ENCODE measurements at regions not wholly inside any gene's neighbourhood (a gene's known extent, or its start where the extent isn't known, plus 50 kb on each side); places are given as distances from the start of the nearest gene placed in this dataset.
A peak's percentile ranks its signal among the peaks of the same experiment; 100 is the strongest.

GRCh38 chr15:94177112-94177511 lies 54.2 kb upstream of the MCTP2 start:
- Mint-ChIP-seq H3K27me3 (peaks cover 14% of the 10 kb centered on the region), H3K27ac (no peak overlapping the region), H3K9me3 (peaks cover 7% of the 10 kb centered on the region), H3K36me3 (ENCODE audit: low read depth) (no peaks in the 10 kb centered on the region), H3K4me1 (peaks cover 25% of the 10 kb centered on the region), H3K4me3 (no peak overlapping the region)
- TF ChIP-seq, protein P1, sequence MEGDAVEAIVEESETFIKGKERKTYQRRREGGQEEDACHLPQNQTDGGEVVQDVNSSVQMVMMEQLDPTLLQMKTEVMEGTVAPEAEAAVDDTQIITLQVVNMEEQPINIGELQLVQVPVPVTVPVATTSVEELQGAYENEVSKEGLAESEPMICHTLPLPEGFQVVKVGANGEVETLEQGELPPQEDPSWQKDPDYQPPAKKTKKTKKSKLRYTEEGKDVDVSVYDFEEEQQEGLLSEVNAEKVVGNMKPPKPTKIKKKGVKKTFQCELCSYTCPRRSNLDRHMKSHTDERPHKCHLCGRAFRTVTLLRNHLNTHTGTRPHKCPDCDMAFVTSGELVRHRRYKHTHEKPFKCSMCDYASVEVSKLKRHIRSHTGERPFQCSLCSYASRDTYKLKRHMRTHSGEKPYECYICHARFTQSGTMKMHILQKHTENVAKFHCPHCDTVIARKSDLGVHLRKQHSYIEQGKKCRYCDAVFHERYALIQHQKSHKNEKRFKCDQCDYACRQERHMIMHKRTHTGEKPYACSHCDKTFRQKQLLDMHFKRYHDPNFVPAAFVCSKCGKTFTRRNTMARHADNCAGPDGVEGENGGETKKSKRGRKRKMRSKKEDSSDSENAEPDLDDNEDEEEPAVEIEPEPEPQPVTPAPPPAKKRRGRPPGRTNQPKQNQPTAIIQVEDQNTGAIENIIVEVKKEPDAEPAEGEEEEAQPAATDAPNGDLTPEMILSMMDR (IDR thresholded peaks at IDR 0.05), result no peak
- no peak for ATAC-seq (ENCODE audit: low read depth)
- intact Hi-C loops (cut with micrococcal nuclease), result no loop called here
- ChIA-PET POLR2A (interaction anchor here (3.5 kb wide), 1 partner anchor 53 kb away, joined by 14 read pairs; no protein-coding TSS in a partner anchor), CTCF (interaction anchor here (1.6 kb wide), 1 partner anchor 147 kb away, joined by 6 read pairs; no protein-coding TSS in a partner anchor)
- no peak for DNase-seq

DNA sequence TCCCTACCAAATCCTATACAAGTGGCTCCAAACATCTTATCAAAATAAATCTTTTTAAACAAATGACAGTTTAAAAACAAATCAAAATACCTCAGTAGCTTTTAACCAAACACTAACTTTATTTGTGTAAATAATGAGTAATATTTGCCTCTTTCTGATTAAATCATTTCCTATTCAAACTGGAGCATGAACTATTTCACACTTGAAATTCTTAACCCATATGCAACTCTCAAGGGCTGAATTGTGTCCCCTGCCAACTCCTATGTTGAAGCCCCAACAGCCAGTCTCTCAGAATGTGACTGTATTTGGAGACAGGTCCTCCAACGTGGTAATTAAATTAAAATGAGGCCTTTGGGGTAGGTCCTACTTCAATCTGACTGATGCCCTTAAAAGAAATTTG lies 55.9 kb upstream of the MCTP2 start:
- peaks cover 8% of the 10 kb centered on the region for H3K9me3 Mint-ChIP-seq
- H3K27ac Mint-ChIP-seq, result no peak overlapping the region
- H3K27me3 Mint-ChIP-seq, result peaks cover 19% of the 10 kb centered on the region
- DNase-seq (no peak), ATAC-seq (ENCODE audit: low read depth) (no peak)
- intact Hi-C loops (cut with micrococcal nuclease), result no loop called here
- no peaks in the 10 kb centered on the region for H3K36me3 Mint-ChIP-seq (ENCODE audit: low read depth)
- H3K4me3 Mint-ChIP-seq, result no peak overlapping the region
- CTCF ChIA-PET, result interaction anchor here (1.6 kb wide), 1 partner anchor 149 kb away, joined by 6 read pairs; no protein-coding TSS in a partner anchor
- H3K4me1 Mint-ChIP-seq, result peaks cover 25% of the 10 kb centered on the region
- TF ChIP-seq, protein P1 (IDR thresholded peaks at IDR 0.05), result no peak
- POLR2A ChIA-PET, result interaction anchor here (3.5 kb wide), 1 partner anchor 54 kb away, joined by 14 read pairs; no protein-coding TSS in a partner anchor

DNA sequence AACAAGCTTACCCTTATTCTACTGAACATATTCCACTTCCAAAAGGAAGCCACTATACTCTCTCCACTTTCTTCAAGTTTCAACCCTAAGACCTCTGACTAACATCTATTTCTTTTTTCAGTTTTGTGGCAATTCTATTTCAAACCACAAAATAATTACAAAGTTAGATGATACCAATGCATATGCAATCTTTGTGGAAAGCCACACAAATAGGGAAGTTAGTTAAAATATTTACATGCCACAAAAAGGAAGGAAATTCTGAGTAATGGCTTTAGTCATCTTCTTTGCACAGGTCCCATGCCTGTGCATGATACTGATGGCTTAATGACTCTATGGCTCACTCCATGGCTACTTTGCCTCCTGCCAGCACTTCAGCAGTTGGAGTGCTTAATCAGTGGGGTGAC lies 57.0 kb upstream of the MCTP2 start:
- Mint-ChIP-seq H3K4me1 (peaks cover 25% of the 10 kb centered on the region), H3K4me3 (peak overlapping the region; percentile 39), H3K36me3 (ENCODE audit: low read depth) (no peaks in the 10 kb centered on the region), H3K27ac (peak overlapping the region; percentile 31), H3K9me3 (peaks cover 8% of the 10 kb centered on the region), H3K27me3 (peaks cover 19% of the 10 kb centered on the region)
- intact Hi-C loops (cut with micrococcal nuclease), result loop anchor here (1.0 kb wide), 3 partner anchors 57 to 132 kb away; partner anchors contain the start of gene MCTP2
- TF ChIP-seq, protein P1 (IDR thresholded peaks at IDR 0.05), result no peak
- ChIA-PET CTCF (interaction anchor here (1.1 to 2.0 kb wide), 4 partner anchors 10 to 150 kb away, joined by 3 to 13 read pairs (median 6); no protein-coding TSS in a partner anchor), POLR2A (interaction anchor here (0.9 to 3.5 kb wide), 4 partner anchors 10 to 132 kb away, joined by 3 to 14 read pairs (median 4); partner anchors contain the start of gene MCTP2)
- peak; percentile 91 for ATAC-seq (ENCODE audit: low read depth)
- DNase-seq, result no peak

GRCh38 chr15:94168250-94168649 lies 63.1 kb upstream of the MCTP2 start:
- Mint-ChIP-seq H3K36me3 (ENCODE audit: low read depth) (no peaks in the 10 kb centered on the region), H3K4me3 (no peak overlapping the region), H3K27ac (no peak overlapping the region), H3K4me1 (peaks cover 9% of the 10 kb centered on the region), H3K9me3 (peaks cover 4% of the 10 kb centered on the region), H3K27me3 (peaks cover 5% of the 10 kb centered on the region)
- ATAC-seq (ENCODE audit: low read depth), result no peak
- DNase-seq, result no peak
- TF ChIP-seq, protein P1 (IDR thresholded peaks at IDR 0.05), result no peak
- ChIA-PET CTCF (interaction anchor here (8.6 kb wide), 1 partner anchor 155 kb away, joined by 348 read pairs; no protein-coding TSS in a partner anchor), POLR2A (no interaction called here)
- intact Hi-C loops (cut with micrococcal nuclease), result no loop called here

- Mint-ChIP-seq H3K27me3 (no peaks in the 10 kb centered on the region), H3K4me3 (no peak overlapping the region), H3K27ac (no peak overlapping the region), H3K4me1 (peaks cover 2% of the 10 kb centered on the region), H3K9me3 (no peaks in the 10 kb centered on the region), H3K36me3 (ENCODE audit: low read depth) (no peaks in the 10 kb centered on the region)
- ATAC-seq (ENCODE audit: low read depth), result no peak
- ChIA-PET POLR2A (interaction anchor here (0.6 to 4.0 kb wide), 3 partner anchors 65 to 159 kb away, joined by 4 to 22 read pairs (median 11); partner anchors contain the start of gene MCTP2), CTCF (interaction anchor here (0.7 to 8.6 kb wide), 20 partner anchors 8 to 505 kb away, joined by 3 to 348 read pairs (median 4); partner anchors contain the start of gene MCTP2)
- no peak for DNase-seq
- intact Hi-C loops (cut with micrococcal nuclease), result loop anchor here (1.0 to 2.0 kb wide), 3 partner anchors 66 to 412 kb away; partner anchors contain the start of gene MCTP2
- TF ChIP-seq, protein P1 (IDR thresholded peaks at IDR 0.05), result no peak
Measured at GRCh38 chr15:94164971-94165370, 66.4 kb upstream of the MCTP2 start.

Data from activated B cell treated with CpG ODN at 0.5 μM for 24 hours (primary cell).